ENCODE measurements at regions not wholly inside any gene's neighbourhood (a gene's known extent, or its start where the extent isn't known, plus 50 kb on each side); places are given as distances from the start of the nearest gene placed in this dataset.
A peak's percentile ranks its signal among the peaks of the same experiment; 100 is the strongest.

DNA sequence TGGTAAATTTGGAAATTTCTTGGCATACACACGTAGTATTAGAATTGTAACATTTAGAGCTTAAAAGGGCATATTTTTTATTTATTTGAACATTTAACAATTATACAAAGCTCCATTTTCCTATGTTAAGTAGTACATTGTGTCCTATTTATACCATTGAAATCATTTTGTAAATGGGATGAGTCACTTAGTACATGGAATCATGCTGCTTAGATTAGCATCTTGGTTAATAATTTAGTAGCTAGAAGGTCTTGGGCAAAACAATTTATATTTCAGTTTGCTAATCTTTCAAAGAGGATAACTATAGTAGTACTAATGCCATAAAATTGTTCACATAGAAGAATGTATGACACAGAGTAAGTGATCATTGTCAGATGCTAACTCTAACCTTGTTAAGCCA is 450.1 kb upstream of the LUZP2 start:
- peak in 1 of 2 donors; percentile 22 for DNase-seq (ENCODE audit: low read depth in 2 of 2)
- TF ChIP-seq, protein P1, sequence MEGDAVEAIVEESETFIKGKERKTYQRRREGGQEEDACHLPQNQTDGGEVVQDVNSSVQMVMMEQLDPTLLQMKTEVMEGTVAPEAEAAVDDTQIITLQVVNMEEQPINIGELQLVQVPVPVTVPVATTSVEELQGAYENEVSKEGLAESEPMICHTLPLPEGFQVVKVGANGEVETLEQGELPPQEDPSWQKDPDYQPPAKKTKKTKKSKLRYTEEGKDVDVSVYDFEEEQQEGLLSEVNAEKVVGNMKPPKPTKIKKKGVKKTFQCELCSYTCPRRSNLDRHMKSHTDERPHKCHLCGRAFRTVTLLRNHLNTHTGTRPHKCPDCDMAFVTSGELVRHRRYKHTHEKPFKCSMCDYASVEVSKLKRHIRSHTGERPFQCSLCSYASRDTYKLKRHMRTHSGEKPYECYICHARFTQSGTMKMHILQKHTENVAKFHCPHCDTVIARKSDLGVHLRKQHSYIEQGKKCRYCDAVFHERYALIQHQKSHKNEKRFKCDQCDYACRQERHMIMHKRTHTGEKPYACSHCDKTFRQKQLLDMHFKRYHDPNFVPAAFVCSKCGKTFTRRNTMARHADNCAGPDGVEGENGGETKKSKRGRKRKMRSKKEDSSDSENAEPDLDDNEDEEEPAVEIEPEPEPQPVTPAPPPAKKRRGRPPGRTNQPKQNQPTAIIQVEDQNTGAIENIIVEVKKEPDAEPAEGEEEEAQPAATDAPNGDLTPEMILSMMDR (IDR thresholded peaks at IDR 0.05; ENCODE audit: low read depth, low read length), result no peak
- no peak overlapping the region for H3K4me3 ChIP-seq (replicated peaks in 1 of 2; ENCODE audit: low read depth in 2 of 2, low read length in 2 of 2)

DNA sequence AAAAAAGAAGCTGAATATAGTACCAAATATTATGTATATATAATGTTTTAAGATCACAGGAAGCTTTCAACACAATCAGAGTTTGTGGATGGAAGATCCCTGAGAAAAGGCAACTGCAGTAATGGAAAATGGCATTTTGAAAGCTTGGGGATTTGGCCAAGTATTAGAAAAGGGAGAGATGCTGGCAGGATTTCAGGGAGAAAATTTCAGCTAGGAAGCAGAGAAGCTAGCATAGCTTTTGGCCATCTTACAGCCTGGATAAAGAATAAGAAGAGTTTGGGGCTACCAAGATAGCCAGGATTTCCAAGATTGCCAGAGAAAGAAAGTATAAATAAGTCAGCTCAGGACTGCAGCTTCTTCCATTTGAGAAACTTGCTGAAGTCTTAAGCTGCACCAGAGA is 440.8 kb upstream of the LUZP2 start:
- TF ChIP-seq, protein P1 (IDR thresholded peaks at IDR 0.05; ENCODE audit: low read depth, low read length), result no peak
- DNase-seq (ENCODE audit: low read depth in 2 of 2), result peak in 1 of 2 donors; percentile 10
- no peak overlapping the region for H3K4me3 ChIP-seq (replicated peaks in 1 of 2; ENCODE audit: low read depth in 2 of 2, low read length in 2 of 2)

DNA sequence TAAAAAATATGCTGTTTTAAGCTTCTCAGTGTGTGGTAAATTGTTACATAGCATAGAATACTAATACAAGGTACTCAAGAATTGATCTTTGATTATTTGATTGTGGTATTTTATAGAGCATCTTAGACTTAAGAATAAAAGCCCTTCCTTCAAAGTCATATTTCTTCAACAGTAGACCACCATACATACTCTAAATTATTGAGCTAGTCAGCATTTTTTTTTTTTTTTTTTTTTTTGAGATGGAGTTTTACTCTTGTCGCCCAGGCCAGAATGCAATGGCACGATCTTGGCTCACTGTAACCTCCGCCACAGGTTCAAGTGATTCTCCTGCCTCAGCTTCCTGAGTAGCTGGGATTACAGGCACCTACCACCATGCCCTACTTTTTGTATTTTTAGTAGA is 436.7 kb upstream of the LUZP2 start:
- TF ChIP-seq, protein P1 (IDR thresholded peaks at IDR 0.05; ENCODE audit: low read depth, low read length), result no peak
- no peak for DNase-seq (ENCODE audit: low read depth in 2 of 2)

DNA sequence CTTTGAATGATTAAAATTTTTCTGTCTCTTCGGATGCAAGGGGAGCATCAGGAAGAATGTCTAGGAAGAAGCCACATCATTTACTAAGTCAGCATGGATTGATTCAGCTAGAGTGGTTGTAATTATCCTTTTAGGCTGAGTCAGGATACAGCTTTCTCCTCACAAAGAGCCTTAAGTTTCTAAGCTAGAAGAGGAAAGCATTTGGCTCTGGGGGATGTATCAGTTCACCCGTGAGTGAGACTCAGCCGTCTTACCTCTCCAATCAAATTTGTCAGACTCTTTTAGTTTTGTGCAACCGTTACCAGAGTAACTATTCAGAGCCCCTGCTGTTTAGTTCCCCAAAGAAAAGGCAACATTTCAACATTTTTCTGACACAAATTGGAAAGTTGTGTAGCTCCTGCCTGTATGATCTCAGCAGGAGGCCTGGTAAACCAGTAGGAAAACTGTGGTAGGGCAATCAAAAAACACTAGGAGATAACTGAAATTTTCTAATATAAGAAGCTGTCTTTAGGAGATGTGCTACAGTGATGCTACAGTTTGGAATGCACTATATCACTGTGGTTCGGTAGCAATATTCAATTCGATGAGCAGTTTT is 432.4 kb upstream of the LUZP2 start:
- TF ChIP-seq, protein P1 (IDR thresholded peaks at IDR 0.05; ENCODE audit: low read depth, low read length), result no peak
- H3K4me3 ChIP-seq (replicated peaks in 1 of 2; ENCODE audit: low read depth in 2 of 2, low read length in 2 of 2), result no peak overlapping the region
- no peak for DNase-seq (ENCODE audit: low read depth in 2 of 2)

More for the DNA sequence above, 436.7 kb upstream of the LUZP2 start:
- no peak overlapping the region for H3K4me3 ChIP-seq (replicated peaks in 1 of 2; ENCODE audit: low read depth in 2 of 2, low read length in 2 of 2)

DNA sequence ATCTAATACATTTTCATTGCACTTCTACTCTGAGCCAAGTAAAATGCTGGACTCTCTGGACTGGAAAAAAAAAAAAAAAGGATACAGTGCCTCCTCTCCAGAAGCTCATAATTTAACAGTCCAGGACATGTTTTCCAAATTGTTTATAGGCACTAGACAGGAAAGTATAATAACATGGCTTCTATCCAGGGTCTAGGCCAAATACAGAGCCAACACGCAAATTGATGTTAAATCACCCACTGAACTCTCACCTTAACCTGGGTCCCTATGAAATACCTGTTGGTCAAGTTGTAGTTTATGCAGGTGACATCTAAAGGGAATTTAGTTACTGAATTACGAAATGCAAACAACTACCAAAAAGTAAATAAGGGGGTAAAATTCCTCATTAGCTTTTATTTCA is 428.7 kb upstream of the LUZP2 start:
- H3K4me3 ChIP-seq (replicated peaks in 1 of 2; ENCODE audit: low read depth in 2 of 2, low read length in 2 of 2), result no peak overlapping the region
- TF ChIP-seq, protein P1 (IDR thresholded peaks at IDR 0.05; ENCODE audit: low read depth, low read length), result no peak
- no peak for DNase-seq (ENCODE audit: low read depth in 2 of 2)

DNA sequence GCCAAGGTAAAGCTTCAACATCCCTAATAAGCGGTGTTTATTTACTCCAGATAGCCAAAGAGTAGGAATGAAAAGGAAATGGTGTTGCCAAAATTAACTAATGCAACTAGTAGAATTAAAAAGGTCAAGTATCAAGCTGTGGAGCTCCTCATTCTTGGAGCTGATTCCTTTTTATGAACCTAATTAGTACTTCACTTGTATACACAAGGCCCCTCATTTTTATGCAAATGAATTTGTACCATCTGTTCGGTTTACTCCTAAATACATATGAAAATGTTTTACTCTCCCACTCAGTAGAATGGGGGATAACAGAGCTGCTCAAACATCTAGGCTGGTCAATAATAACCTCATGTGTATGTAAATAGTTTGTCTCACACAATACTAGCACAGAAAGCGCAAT is 426.4 kb upstream of the LUZP2 start:
- H3K4me3 ChIP-seq (replicated peaks in 1 of 2; ENCODE audit: low read depth in 2 of 2, low read length in 2 of 2), result no peak overlapping the region
- TF ChIP-seq, protein P1 (IDR thresholded peaks at IDR 0.05; ENCODE audit: low read depth, low read length), result no peak
- no peak for DNase-seq (ENCODE audit: low read depth in 2 of 2)

DNA sequence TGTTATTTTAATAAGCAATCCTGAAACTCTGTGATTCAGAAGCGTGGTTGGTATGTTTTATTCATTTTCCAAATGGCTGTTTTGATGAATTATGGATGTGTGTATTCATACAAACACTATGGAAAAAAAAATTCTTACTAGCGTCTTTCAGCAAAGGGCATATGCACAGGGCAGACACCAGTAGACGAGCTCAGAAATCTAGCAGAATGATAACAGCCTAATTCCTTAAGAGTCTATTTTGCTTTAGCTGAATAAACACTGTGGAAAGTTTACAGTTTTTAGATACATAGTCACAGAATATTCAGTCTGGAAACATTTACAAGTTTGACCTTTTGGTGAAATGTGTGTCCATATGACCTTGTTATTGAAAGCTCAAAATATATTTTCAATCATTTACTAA is 418.8 kb upstream of the LUZP2 start:
- no peak for DNase-seq (ENCODE audit: low read depth in 2 of 2)
- no peak overlapping the region for H3K4me3 ChIP-seq (replicated peaks in 1 of 2; ENCODE audit: low read depth in 2 of 2, low read length in 2 of 2)
- TF ChIP-seq, protein P1 (IDR thresholded peaks at IDR 0.05; ENCODE audit: low read depth, low read length), result no peak

Measured in cardiac fibroblast (primary cell).